HG02885 (cell line): ENCODE measurements at regions not wholly inside any gene's neighbourhood (a gene's known extent, or its start where the extent isn't known, plus 50 kb on each side); places are given as distances from the start of the nearest gene placed in this dataset.

Source experiments
- ATAC-seq: cut with Tn5 transposase; IDR thresholded peaks from one replicate; pipeline ENCODE4 v1.9.1; 2021; ENCODE audit warnings: mild to moderate bottlenecking; ENCODE audit not compliant: unreplicated experiment, poor library complexity

DNA sequence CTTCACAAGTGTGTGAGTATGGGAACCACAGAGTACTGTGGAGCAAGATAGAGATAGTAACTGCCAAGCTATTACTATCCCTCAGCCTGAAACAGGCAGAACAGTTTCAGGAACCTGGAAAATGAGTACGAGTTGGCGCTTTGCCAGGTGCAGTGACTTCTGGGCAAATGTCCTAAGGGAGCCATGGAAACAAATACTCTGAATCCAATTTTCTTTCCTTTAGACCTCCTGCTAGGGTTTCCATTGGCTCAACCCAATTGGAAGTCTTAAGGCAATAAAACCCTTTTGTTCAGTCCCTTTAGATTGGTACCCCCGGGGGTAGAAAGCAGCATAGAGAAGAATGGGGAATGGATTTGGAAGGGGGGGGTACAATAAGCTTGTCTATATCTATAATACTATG lies 205.0 kb upstream of the EPHA7 start:
- no peak for ATAC-seq

DNA sequence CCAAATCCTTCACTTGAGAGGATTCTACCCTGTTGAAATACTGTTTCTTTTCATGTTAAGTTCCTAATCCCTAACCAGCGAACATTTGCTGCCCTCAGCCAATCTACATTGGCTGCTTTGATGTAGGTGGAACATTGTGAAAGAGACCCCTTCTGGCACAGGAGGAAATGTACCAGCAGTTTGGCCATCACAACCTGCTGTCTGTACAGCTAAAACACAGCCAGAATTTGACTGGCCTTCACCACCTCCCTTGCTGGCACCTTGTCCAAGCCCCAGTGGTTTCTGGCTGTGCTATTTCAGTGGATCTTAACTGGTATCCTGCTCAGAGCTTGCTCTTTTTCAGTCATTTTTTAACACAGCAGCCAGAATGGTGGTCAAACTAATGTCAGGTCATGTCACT lies 202.1 kb upstream of the EPHA7 start:
- no peak for ATAC-seq

DNA sequence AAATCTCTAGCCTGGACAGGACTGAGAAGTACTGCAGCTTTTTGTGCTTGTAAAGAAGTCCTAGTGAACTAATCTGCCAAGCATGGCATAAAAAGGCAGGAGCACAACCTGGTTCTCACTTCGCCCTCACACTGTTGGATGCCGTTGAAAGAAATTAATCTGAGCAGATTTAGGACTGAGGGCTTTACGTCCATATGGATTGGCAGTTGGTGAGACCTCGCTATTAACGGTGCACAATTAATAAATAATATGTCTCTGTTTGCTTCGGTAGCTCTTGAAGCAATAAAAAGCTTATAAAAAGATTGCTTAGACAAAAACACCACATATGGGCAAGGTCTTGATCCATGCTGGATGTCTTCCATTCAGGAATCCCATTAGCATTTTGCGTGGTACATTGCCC lies 185.6 kb upstream of the EPHA7 start:
- ATAC-seq = no peak

DNA sequence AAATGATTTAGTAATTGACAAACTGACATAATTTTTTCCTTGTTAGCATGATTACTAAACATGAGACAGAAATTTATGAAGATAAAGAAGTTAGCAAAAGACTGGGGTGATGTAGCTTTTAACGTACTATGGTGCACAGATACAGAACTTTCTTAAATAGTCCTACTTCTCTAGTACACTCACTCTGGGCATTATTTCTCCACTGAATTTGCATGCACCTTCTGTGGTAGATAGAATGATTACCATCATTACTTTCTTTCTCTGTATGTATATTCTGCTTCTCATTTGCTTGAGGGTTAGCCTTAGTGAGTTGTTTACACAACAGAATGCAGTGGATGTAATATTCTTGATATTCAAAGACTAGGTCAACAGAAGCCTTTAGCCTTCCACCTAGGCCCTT lies 173.1 kb upstream of the EPHA7 start:
- ATAC-seq = no peak

DNA sequence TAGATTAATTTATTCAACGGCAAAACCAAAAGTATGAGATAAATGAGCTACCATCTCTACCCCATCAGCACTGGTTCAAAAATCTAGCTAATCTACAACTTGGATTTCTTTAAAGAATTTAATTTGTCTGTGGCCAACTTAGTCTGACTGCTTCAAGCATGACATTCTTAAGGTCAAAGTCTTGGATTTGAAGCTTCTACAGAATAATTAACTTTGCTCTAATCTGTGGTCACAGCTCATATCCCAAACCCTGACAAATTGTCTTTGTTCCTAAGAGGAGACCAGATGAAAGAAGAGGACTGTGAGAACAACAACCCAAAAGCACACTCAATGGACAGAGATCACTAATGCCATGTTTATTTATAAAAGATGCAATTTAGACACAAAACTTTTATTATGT lies 166.9 kb upstream of the EPHA7 start:
- no peak for ATAC-seq

DNA sequence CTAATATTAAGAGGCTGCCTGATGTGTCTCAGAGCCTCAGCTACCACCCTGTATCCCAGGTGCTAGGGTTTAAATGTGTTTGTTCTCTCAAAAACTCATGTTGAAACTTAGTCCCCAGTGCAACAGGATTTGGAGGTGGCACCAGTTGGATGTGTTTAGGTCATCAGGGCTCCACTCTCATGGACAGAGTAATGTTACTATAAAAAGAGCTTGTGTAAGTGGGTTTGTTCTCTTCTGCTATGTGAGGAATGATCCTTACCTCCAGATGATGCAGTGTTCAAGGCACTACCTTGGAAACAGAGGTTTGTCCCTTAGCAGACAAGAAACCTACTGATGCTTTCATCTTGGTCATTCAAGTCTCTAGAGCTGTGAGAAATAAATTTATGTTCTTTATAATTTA lies 164.9 kb upstream of the EPHA7 start:
- ATAC-seq = no peak

DNA sequence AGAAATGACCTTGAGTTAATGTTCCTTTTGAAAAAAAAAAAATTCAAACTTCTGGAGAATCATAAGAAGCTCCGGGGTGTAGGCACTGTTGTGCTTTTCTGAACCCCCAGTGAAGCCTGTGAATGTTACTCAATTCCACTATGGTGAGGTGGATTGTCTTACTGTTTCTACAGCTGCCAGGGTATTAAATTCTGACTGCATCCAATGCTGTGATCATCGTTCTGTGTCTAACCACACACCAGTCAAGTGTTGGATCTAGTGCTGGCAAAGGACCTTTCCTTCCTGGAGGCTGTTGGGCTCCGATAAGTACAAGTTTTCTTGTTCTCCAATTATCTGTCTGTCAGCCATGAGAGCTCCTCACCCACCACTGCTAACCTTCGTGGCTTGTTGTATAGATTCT lies 162.0 kb upstream of the EPHA7 start:
- no peak for ATAC-seq

DNA sequence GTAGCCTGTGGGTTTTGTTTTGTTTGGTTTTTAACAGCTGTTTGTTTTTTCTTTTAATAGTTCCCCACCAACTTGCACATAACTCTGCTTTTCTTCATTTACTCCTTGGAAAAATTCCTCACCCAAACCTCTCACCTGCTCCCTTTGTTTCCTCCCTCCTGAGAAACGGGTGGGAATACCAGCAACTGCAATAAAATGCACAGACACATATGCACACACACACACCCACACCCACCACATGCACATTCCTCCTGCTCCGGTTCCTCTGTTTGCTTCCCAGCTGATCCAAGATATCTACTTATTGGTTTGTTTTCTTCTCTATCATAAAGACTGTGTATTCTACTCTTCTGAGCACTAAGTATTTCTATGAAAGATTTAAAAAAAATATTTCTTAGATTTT lies 161.1 kb upstream of the EPHA7 start:
- no peak for ATAC-seq

DNA sequence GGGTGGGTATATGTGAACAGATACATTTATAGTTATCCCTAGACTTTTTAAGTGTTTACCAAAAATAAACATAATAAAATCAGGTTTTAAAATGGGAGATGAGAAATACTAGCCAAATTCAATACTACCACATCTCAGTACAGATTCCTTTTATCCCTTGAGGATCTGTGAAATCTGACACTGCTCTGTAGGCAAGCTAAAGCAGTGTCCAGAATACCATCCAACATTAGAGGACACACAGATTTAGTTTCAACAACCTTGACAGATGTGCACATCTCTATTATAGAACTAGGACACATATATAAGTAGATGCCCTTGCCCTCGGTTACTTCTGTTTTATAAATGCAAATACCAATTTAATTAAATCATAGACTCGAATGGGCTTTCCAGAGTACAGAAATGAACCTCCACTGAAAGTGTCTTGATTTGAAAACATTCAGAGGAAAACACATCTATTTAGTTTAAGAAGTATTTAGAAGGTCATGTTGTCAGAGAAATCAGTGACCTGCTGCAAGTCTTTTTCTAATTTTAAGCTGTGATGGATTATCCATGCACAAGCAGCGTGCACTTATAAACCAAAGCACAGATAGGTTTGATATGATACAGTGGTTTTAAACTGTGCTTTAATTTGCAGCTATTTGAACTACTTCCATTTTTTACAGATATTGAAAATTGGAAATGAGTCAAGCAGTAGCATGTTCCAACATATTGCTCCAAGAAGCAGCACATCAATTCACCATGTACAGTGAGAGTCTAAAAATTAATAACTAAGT lies 156.3 kb upstream of the EPHA7 start:
- no peak for ATAC-seq

DNA sequence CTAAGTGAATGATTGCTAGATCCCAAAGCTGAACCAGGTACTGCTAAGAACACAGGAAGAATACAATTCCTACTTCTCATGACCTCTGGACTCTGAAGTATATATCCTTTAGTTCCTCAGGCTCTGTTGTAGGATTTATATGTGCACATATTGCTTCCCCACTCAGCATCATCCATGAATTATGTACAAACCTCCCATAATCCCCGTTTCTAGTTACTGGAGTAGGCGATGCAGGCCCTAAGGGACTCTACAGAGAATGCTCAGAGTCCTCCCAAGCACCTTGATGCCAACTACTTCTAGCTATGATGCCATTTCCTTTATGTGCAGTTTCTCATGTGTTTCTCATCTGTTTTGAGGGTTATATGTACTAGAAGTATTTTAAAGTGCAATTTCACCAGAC lies 154.9 kb upstream of the EPHA7 start:
- no peak for ATAC-seq

DNA sequence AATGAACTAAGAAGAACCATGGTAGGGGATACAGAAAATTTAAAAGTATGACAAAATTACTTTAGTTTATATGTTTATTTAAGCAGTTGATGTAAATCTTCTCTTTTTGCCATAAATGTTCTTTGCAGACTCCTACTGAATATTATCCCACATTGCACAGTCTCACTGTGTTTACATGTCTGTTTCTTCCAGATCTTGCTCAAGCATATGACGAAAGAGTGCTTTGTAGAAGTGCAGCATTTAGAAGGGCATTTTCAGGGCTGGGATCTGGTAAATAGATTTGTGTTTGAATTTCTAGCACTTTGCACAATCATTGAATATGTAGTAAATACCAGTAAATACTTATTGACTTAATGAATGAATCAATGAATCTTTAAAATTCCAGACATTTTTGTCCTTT lies 152.0 kb upstream of the EPHA7 start:
- ATAC-seq = no peak

DNA sequence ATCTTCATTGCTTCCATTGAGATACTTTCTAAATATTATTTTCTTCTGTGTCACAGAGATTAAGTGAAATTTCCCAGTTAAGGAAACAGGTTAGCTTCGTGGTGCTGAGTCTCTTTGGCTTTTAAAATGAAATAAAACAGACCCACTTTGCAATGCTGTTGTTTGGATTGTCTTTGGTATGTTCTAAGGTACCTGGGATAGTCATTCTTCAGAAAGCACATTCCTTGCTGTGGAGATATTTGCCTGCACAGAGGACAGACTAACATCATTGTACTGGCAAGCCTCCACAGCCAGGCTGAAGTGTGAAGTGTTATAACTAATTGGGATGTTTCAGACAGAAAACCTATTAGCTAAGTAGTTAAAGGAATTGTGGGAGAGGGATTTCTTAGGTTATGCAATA lies 148.8 kb upstream of the EPHA7 start:
- no peak for ATAC-seq

DNA sequence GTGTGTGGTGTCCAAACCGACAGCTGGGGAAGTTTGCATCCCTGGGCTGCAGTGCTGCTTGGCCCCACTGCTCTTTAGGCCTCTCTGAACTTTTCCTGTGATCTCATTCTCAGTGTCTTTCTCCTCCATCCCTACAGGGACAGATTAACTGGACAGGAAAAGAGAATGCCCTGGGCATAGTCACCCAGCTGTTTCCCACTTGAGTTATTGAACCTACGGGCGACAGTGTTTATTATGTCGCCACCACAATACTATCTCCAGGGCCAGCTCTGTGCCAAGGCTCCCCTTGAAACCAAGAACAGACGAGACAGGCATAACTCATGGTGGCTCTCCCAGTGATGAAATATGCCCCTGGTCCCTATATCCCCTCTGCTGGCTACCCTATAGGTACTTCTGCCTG lies 147.8 kb upstream of the EPHA7 start:
- ATAC-seq = no peak

DNA sequence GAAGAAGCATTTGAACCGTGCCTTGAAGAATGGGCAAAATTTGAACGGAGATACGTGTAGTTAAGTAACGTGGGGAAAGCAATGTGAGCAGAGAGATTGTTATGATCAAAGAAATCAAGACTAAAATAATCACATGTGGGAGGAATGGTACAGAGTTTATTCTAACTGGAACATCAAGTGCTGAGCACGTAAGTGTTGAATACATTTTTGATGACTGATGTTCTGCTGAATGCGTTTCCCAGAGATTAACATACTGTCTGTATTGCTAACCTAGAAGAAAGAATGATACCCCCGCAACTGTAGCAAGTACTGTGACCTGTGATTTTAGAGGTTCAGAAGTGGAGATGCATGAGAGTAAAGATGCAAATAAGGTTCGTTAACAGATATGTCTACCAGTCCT lies 146.9 kb upstream of the EPHA7 start:
- no peak for ATAC-seq

DNA sequence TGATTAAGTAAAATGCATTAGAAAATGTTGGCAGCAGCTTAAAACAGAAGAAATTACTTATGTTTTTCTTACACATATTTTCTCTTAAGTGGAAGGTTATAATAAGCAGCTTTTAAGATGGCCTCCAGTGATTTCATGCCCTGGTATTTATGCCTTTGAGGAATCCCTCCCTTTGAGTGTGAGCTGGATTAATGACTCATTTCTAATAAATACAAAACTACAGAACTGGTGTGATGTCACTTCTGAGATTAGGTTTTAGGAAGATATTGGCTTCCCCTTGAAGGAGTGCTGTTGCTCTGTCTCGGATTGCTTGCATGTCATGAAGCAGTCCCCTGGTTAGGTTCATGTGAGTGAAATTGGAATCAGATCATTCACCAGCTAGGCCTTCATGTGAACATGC lies 143.2 kb upstream of the EPHA7 start:
- no peak for ATAC-seq

DNA sequence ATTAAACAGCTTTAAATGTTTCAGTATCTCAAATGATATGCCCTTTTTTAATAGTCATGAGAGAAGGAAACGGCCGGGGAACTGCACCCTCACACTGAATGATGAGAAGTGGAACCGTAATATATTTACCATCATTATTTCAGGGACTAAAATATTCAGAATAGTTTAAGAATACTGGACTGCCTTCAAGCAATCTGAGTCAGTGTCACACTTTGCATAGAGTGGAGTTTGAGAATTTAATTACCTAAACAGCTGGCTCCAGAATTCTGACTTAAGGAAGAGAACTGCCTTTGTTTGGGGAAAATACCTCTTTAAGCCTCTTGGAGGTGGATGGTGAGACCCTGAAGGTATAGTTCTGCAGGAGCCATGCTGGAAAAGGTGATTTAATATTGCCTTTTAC lies 135.9 kb upstream of the EPHA7 start:
- no peak for ATAC-seq

DNA sequence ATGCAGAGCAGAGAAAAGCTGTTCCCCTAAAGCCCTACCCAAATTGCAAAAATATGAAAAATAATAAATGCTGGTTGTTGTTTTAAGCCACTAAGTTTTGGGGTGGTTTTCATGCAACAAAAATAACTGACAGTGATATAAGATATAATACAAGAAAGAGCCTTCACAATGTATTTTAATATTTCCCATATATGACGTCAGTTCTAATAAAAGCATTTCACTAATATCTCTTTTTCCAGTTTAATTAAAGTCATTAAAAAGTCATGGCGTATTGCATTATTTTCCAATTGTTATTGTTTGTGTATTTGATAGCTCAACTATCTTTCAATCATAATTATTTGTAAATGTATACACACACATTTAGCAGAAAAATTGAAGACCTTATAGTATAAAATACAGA lies 134.7 kb upstream of the EPHA7 start:
- ATAC-seq = no peak

DNA sequence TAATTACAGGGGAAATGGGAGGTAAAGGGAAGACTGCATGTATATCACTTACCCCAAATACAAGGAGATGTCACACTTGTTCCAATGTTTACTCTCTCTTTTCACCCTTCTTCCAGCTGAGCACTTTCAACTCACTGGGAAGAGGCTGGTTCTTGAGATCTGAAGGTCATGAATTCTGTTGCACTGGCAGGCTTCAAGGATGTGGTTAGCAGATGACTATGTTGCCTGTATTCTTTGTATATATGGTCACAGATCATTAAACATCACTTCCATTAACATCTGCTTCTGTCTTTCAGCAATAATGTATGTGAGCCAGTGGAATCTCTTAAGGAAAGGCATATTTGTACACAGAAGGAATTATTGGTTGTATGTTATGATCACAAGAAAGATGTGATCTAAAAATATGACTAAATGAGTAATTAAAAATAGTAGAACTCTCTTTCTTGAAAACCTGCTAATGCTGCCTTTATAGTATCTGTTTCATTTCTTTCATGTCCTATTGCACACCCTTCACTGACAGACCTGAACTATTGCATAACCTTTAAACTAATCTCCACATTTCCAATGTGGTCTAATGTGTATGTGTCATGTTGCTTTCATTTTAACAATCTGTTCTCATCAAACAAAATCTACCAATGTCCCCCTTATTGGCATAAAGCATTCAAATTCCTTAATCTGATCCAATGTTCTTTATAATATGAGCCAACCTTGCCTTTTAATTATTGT lies 131.4 kb upstream of the EPHA7 start:
- no peak for ATAC-seq

DNA sequence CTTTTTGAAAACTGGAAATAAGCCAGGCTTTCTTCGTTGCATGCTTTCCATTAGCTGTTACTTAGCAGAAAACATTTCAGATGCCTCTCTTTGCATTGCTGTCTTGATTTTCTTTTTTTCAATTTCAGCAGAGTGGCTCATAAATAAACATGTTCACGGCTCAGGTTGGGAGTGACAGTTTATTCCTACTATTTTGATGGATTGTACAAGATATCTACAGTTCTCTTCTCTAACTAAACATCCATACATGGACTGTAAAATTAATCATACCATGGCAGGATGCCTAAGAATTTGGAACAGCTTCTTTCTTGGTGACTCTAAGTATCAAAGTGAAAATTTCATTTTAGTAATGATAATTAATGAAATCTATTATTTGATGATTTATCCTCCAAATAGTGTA lies 130.5 kb upstream of the EPHA7 start:
- no peak for ATAC-seq

DNA sequence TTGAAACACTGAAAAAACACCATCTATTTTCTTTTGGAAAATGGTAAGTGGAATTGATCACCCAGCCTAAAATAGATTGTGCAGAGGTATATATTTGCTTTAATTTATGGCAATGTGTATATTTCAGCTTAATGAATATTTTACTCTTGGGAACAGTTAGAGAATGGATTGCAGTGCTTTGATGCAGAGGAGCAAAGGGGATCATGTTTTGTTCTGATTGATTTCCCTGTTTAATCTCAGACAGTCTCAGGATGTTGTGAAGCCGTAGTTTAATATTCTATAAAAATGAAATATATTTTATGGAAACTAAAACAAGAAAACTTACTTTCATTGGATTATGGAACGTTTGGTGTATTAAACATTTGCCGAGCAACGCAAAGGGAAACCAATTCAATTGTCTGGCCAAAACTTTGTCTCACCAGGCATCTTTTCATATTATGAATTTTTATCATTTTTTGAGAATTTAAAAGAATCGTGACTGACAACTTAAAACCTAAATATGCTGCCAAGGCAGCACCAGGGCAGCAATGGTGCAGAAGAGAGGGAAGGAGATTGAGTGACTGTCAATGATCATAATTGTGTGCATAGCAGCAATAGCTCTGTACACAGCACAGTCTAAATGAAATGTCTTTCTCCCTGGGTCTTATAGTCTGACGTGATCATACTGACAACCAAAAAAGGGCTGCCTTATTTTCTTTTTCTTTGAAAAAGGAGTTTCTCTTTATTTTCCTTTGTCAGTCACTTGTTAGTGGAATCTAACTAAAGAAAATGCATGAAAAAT lies 105.5 kb upstream of the EPHA7 start:
- no peak for ATAC-seq

DNA sequence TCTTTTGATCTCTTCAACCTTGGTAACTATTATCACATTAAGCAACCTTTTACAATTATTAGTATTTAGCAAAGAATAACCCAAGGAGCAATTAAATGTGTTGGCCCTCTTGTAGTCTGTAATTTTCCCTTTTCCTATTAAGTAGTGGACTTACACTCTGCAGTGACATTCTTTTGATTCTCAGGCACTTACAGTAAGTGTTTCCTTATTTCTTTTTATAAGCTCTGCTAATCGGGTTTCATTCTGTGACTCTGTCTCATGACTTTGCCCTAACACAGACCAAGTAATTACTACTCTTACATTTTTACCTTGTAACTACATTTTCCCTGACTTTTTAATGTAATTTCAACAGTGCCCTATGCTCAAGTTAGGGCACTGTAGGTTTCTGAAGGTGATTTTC lies 104.0 kb upstream of the EPHA7 start:
- ATAC-seq = no peak
